Hepatocyte (in vitro differentiated cells): ENCODE measurements at regions not wholly inside any gene's neighbourhood (a gene's known extent, or its start where the extent isn't known, plus 50 kb on each side); places are given as distances from the start of the nearest gene placed in this dataset.

Experiments used
- CTCF ChIP-seq: fragments of 200-600 bp; sonication (generic); IDR thresholded peaks from 2 replicates; pipeline ENCODE4 v1.5.1; 2016; ENCODE audit warnings: antibody characterized with exemption, mild to moderate bottlenecking; ENCODE audit not compliant: poor library complexity
- EZH2 ChIP-seq: fragments of 200-600 bp; sonication (generic); IDR thresholded peaks from 2 replicates; pipeline ENCODE4 v1.6.1; 2016; ENCODE audit warnings: antibody characterized with exemption, mild to moderate bottlenecking, borderline replicate concordance

GRCh38 chr18:22698711-22699110 is 234.4 kb upstream of the RBBP8 start:
- TF ChIP-seq CTCF (no peak), EZH2 (no peak)
